Right renal cortex interstitium (tissue), 3 donors: ENCODE measurements at regions not wholly inside any gene's neighbourhood (a gene's known extent, or its start where the extent isn't known, plus 50 kb on each side); places are given as distances from the start of the nearest gene placed in this dataset.
"Not testable (repeated sequence)": the region's sequence is repeated elsewhere in the genome, so short reads cannot be mapped to it uniquely, and the experiment has no call there.

ENCODE experiments used
- DNase-seq, 3 donors: peaks; one replicate each; pipeline ENCODE4 v3.0.0-alpha.2; 2013; ENCODE audit warnings: low read depth in 3 of 3, low spot score in 2 of 3

- not testable (repeated sequence) for DNase-seq
Measured at GRCh38 chr1:121001090-121001726, 111.6 kb downstream of the PPIAL4A start.

- not testable (repeated sequence) for DNase-seq
Measured at GRCh38 chr1:121003230-121003629, 113.7 kb downstream of the PPIAL4A start.

- not testable (repeated sequence) for DNase-seq
Measured at GRCh38 chr1:121006826-121007225, 117.3 kb downstream of the PPIAL4A start.

GRCh38 chr1:121007755-121008154 lies 118.2 kb downstream of the PPIAL4A start:
- DNase-seq = not testable (repeated sequence)

GRCh38 chr1:121008512-121009215 lies 119.1 kb downstream of the PPIAL4A start:
- DNase-seq = not testable (repeated sequence)

- DNase-seq = not testable (repeated sequence)
Measured at GRCh38 chr1:121009216-121010057, 119.9 kb downstream of the PPIAL4A start.

- DNase-seq = not testable (repeated sequence)
Measured at GRCh38 chr1:121010141-121010540, 120.6 kb downstream of the PPIAL4A start.

GRCh38 chr1:121013181-121013580 lies 123.6 kb downstream of the PPIAL4A start:
- DNase-seq = not testable (repeated sequence)

- DNase-seq = not testable (repeated sequence)
Measured at GRCh38 chr1:121016182-121017028, 126.8 kb downstream of the PPIAL4A start.

GRCh38 chr1:121019715-121020349 lies 130.3 kb downstream of the PPIAL4A start:
- DNase-seq = not testable (repeated sequence)

GRCh38 chr1:121020350-121021236 lies 131.0 kb downstream of the PPIAL4A start:
- DNase-seq = not testable (repeated sequence)

GRCh38 chr1:121021716-121022115 lies 132.1 kb downstream of the PPIAL4A start:
- DNase-seq = not testable (repeated sequence)

- not testable (repeated sequence) for DNase-seq
Measured at GRCh38 chr1:121032878-121033494, 143.4 kb downstream of the PPIAL4A start.

GRCh38 chr1:121036792-121037191 lies 147.2 kb downstream of the PPIAL4A start:
- not testable (repeated sequence) for DNase-seq

GRCh38 chr1:121040974-121041373 lies 143.2 kb downstream of the FAM72B start:
- DNase-seq = not testable (repeated sequence)

GRCh38 chr1:121041497-121041896 lies 142.6 kb downstream of the FAM72B start:
- DNase-seq = not testable (repeated sequence)

GRCh38 chr1:121042882-121043281 lies 141.3 kb downstream of the FAM72B start:
- DNase-seq = not testable (repeated sequence)

GRCh38 chr1:121048293-121048752 lies 135.8 kb downstream of the FAM72B start:
- not testable (repeated sequence) for DNase-seq
